B cell (primary cell): ENCODE measurements at regions not wholly inside any gene's neighbourhood (a gene's known extent, or its start where the extent isn't known, plus 50 kb on each side); places are given as distances from the start of the nearest gene placed in this dataset.

Experiments
- ATAC-seq: fragments of 200-7000 bp; cut with Tn5 transposase; one replicate; pipeline ENCODE4 v1.10.0; 2021; ENCODE audit warnings: low read depth, mild to moderate bottlenecking, moderate number of reproducible peaks, moderate library complexity
- CTCF ChIA-PET: fragments of 350-600 bp; sonication (Branson Sonifier 250); formaldehyde crosslinking; loops from one replicate; lab custom pipeline; 2021; ENCODE audit warnings: antibody characterized with exemption, inconsistent platforms; lab: Charles Lee
- POLR2A ChIA-PET: fragments of 350-600 bp; sonication (Branson Sonifier 250); formaldehyde crosslinking; loops from one replicate; lab custom pipeline; 2021; ENCODE audit warnings: antibody characterized with exemption; lab: Charles Lee
- DNase-seq: peaks from one replicate; pipeline ENCODE4 v3.0.0; 2013
- H2AFZ ChIP-seq: 2 replicates; pipeline ENCODE4 v1.6.1; 2012; ENCODE audit warnings: mild to moderate bottlenecking, low read depth, low read length; ENCODE audit not compliant: insufficient read depth, poor library complexity, severe bottlenecking
- H3K27ac ChIP-seq, 2 donors: 1 replicate in 1 of 2; 2 replicates in 1 of 2; pipeline ENCODE4 v1.5.1; 2012 to 2013; ENCODE audit warnings: low read length in 2 of 2, mild to moderate bottlenecking in 2 of 2, moderate library complexity in 1 of 2
- H3K27me3 ChIP-seq, 4 experiments: fragments of 200-600 bp in 1 of 4; sonication (generic) in 1 of 4; replicated peaks in 1 of 4; 1 replicate in 2 of 4; 2 replicates in 2 of 4; pipeline versions ENCODE4 v1.6.1 to v1.7.0; 2013 to 2016; ENCODE audit warnings: low read length in 3 of 4, mild to moderate bottlenecking in 2 of 4, mixed read lengths in 1 of 4, moderate library complexity in 1 of 4; ENCODE audit not compliant: insufficient read depth in 4 of 4, control insufficient read depth in 3 of 4; ENCODE audit errors: control extremely low read depth in 1 of 4
- H3K36me3 ChIP-seq, 2 experiments: replicated peaks in 1 of 2; 1 replicate in 1 of 2; 2 replicates in 1 of 2; pipeline versions ENCODE4 v1.6.1 to v1.7.1; 2013; ENCODE audit warnings: low read length in 1 of 2; ENCODE audit not compliant: insufficient read depth in 2 of 2, control insufficient read depth in 1 of 2; ENCODE audit errors: control extremely low read depth in 1 of 2, extremely low read depth in 1 of 2
- H3K4me1 ChIP-seq, 2 donors: fragments of 200-600 bp in 1 of 2; sonication (generic) in 1 of 2; 1 replicate in 1 of 2; 2 replicates in 1 of 2; pipeline versions ENCODE4 v1.5.1 to v1.6.1; 2013 to 2017; ENCODE audit warnings: low read length in 2 of 2; ENCODE audit not compliant: control insufficient read depth in 2 of 2, insufficient read depth in 2 of 2
- H3K4me2 ChIP-seq: replicated peaks from 2 replicates; pipeline ENCODE3; 2012; ENCODE audit warnings: mild to moderate bottlenecking, low read depth, low read length; ENCODE audit not compliant: poor library complexity, severe bottlenecking
- H3K4me3 ChIP-seq, 5 experiments: fragments of 200-600 bp in 1 of 5; sonication (generic) in 1 of 5; 1 replicate in 3 of 5; 2 replicates in 2 of 5; pipeline versions ENCODE4 v1.5.1 to v1.7.0; 2011 to 2016; ENCODE audit warnings: low read length in 4 of 5, mild to moderate bottlenecking in 4 of 5, low read depth in 2 of 5, control low read depth in 1 of 5, moderate library complexity in 1 of 5; ENCODE audit not compliant: insufficient read depth in 1 of 5; ENCODE audit errors: control extremely low read depth in 1 of 5, extremely low read depth in 1 of 5
- H3K79me2 ChIP-seq: fragments of 200-600 bp; sonication (generic); one replicate; pipeline ENCODE4 v1.6.0; 2016; ENCODE audit warnings: low read length; ENCODE audit not compliant: control insufficient read depth, insufficient read depth
- H3K9ac ChIP-seq: fragments of 200-600 bp; sonication (generic); 2 replicates; pipeline ENCODE4 v1.6.1; 2017; ENCODE audit warnings: mild to moderate bottlenecking, low read length, moderate library complexity
- H3K9me3 ChIP-seq, 3 donors: one replicate each; pipeline versions ENCODE4 v1.6.1 to v1.7.1; 2013; ENCODE audit warnings: low read length in 2 of 3; ENCODE audit not compliant: control insufficient read depth in 2 of 3, insufficient read depth in 1 of 3; ENCODE audit errors: control extremely low read depth in 1 of 3
- H4K20me1 ChIP-seq: 2 replicates; pipeline ENCODE4 v1.6.0; 2012; ENCODE audit warnings: mild to moderate bottlenecking, low read length; ENCODE audit not compliant: insufficient read depth, control insufficient read depth, poor library complexity, severe bottlenecking
- H3K27ac Mint-ChIP-seq: one replicate; pipeline ENCODE4 v1.8.0; 2021; ENCODE audit warnings: mixed read lengths
- H3K27me3 Mint-ChIP-seq: one replicate; pipeline ENCODE4 v1.8.0; 2021; ENCODE audit warnings: mixed read lengths
- H3K4me1 Mint-ChIP-seq: one replicate; pipeline ENCODE4 v1.8.0; 2021; ENCODE audit warnings: mixed read lengths
- H3K4me3 Mint-ChIP-seq: one replicate; pipeline ENCODE4 v1.8.0; 2021; ENCODE audit warnings: mixed read lengths
- H3K9me3 Mint-ChIP-seq: one replicate; pipeline ENCODE4 v1.8.0; 2022; ENCODE audit warnings: mixed read lengths; ENCODE audit not compliant: insufficient read depth
- CTCF ChIP-seq: fragments of 200-600 bp; IDR thresholded peaks from one replicate; pipeline ENCODE4 v1.8.0; 2022; ENCODE audit warnings: antibody characterized with exemption, mild to moderate bottlenecking
- EZH2 ChIP-seq: IDR thresholded peaks from 2 replicates; pipeline ENCODE4 v1.6.1; 2012; ENCODE audit warnings: borderline replicate concordance, low read depth, mild to moderate bottlenecking, moderate library complexity, low read length; ENCODE audit not compliant: insufficient read depth, poor library complexity, severe bottlenecking
- WGBS: methylation state at CpG from one replicate; pipeline ENCODE4 v1.1.5; 2013; ENCODE audit warnings: missing lambda C conversion rate; ENCODE audit not compliant: insufficient coverage; 5-methylcytosine and 5-hydroxymethylcytosine counted together
- intact Hi-C: fragments of 100-400 bp; cut with micrococcal nuclease; formaldehyde crosslinking; loops from one replicate; pipeline ENCODE4 v1.10.0; 2022

GRCh38 chr20:11496380-11496779 is 421.3 kb upstream of the BTBD3 start:
- ATAC-seq (no peak), DNase-seq (no peak)
- intact Hi-C loops, result no loop called here
- Mint-ChIP-seq H3K27me3 (no peaks in the 10 kb centered on the region), H3K27ac (no peak overlapping the region), H3K9me3 (no peaks in the 10 kb centered on the region), H3K4me3 (no peak overlapping the region), H3K4me1 (no peaks in the 10 kb centered on the region)
- Histone ChIP-seq H3K27ac (no peak overlapping the region), H3K27me3 (no peaks in the 10 kb centered on the region), H2AFZ (no peak overlapping the region), H3K9ac (no peak overlapping the region), H3K4me2 (no peak overlapping the region), H3K4me3 (no peak overlapping the region), H3K4me1 (no peaks in the 10 kb centered on the region), H3K79me2 (no peaks in the 10 kb centered on the region), H3K36me3 (no peaks in the 10 kb centered on the region), H3K9me3 (no peaks in the 10 kb centered on the region), H4K20me1 (no peaks in the 10 kb centered on the region)
- no CpG with 5 or more reads among the region's 2 CpGs for WGBS
- TF ChIP-seq EZH2, result no peak
- TF ChIP-seq CTCF, result no peak
- POLR2A ChIA-PET, result no interaction called here
- CTCF ChIA-PET, result no interaction called here

- no peak for ATAC-seq
- H3K9me3 Mint-ChIP-seq, result no peaks in the 10 kb centered on the region
- Histone ChIP-seq H3K36me3 (no peaks in the 10 kb centered on the region), H2AFZ (no peak overlapping the region), H3K4me3 (no peak overlapping the region), H3K27me3 (no peaks in the 10 kb centered on the region), H3K4me1 (no peaks in the 10 kb centered on the region), H4K20me1 (no peaks in the 10 kb centered on the region), H3K79me2 (no peaks in the 10 kb centered on the region), H3K9me3 (no peaks in the 10 kb centered on the region), H3K9ac (no peak overlapping the region), H3K27ac (no peak overlapping the region), H3K4me2 (no peak overlapping the region)
- CTCF ChIA-PET, result no interaction called here
- intact Hi-C loops, result no loop called here
- DNase-seq, result no peak
- no peak overlapping the region for H3K27ac Mint-ChIP-seq
- no peak overlapping the region for H3K4me3 Mint-ChIP-seq
- WGBS, result no CpG with 5 or more reads among the region's 1 CpG
- H3K4me1 Mint-ChIP-seq, result no peaks in the 10 kb centered on the region
- POLR2A ChIA-PET, result no interaction called here
- H3K27me3 Mint-ChIP-seq, result no peaks in the 10 kb centered on the region
- TF ChIP-seq EZH2, result no peak
- TF ChIP-seq CTCF, result no peak
These were observed 420.1 kb upstream of the BTBD3 start for GRCh38 chr20:11497545-11497944.
